ENCODE measurements at regions not wholly inside any gene's neighbourhood (a gene's known extent, or its start where the extent isn't known, plus 50 kb on each side); places are given as distances from the start of the nearest gene placed in this dataset.

GRCh38 chr5:8028243-8028642 lies 159.3 kb downstream of the MTRR start:
- TF ChIP-seq GATA4 (IDR thresholded peaks at IDR 0.05; ENCODE audit: borderline replicate concordance, low read depth): no peak
- no peak for TF ChIP-seq ZNF543 (CRISPR knock-in tag; IDR thresholded peaks at IDR 0.05)
- TF ChIP-seq FLYWCH1 (CRISPR knock-in tag; IDR thresholded peaks at IDR 0.05): no peak
- TF ChIP-seq LBX2 (CRISPR knock-in tag; IDR thresholded peaks at IDR 0.05; ENCODE audit: borderline replicate concordance): no peak
- TF ChIP-seq KLF6 (CRISPR knock-in tag; IDR thresholded peaks at IDR 0.05): no peak
- TF ChIP-seq ZNF260 (CRISPR knock-in tag; IDR thresholded peaks at IDR 0.05; ENCODE audit: borderline replicate concordance, low read depth): no peak
- TF ChIP-seq ZNF724P (CRISPR knock-in tag; IDR thresholded peaks at IDR 0.05; ENCODE audit: borderline replicate concordance): no peak
- no peak for TF ChIP-seq ZMYM4 (CRISPR knock-in tag; IDR thresholded peaks at IDR 0.05)
- TF ChIP-seq ZNF878 (CRISPR knock-in tag; IDR thresholded peaks at IDR 0.05): no peak
- no peak for TF ChIP-seq SMC3 (IDR thresholded peaks at IDR 0.05; ENCODE audit: low read length)
- TF ChIP-seq CCDC6 (CRISPR knock-in tag; IDR thresholded peaks at IDR 0.05): no peak
- no peak for TF ChIP-seq PBX2 (CRISPR knock-in tag; IDR thresholded peaks at IDR 0.05)
- TF ChIP-seq, protein P1, sequence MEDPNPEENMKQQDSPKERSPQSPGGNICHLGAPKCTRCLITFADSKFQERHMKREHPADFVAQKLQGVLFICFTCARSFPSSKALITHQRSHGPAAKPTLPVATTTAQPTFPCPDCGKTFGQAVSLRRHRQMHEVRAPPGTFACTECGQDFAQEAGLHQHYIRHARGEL (CRISPR knock-in tag; IDR thresholded peaks at IDR 0.05): no peak
- no peak for TF ChIP-seq ZNF710 (CRISPR knock-in tag; IDR thresholded peaks at IDR 0.05; ENCODE audit: borderline replicate concordance)
- TF ChIP-seq ZNF432 (CRISPR knock-in tag; IDR thresholded peaks at IDR 0.05; ENCODE audit: borderline replicate concordance): no peak
- TF ChIP-seq, protein P2, sequence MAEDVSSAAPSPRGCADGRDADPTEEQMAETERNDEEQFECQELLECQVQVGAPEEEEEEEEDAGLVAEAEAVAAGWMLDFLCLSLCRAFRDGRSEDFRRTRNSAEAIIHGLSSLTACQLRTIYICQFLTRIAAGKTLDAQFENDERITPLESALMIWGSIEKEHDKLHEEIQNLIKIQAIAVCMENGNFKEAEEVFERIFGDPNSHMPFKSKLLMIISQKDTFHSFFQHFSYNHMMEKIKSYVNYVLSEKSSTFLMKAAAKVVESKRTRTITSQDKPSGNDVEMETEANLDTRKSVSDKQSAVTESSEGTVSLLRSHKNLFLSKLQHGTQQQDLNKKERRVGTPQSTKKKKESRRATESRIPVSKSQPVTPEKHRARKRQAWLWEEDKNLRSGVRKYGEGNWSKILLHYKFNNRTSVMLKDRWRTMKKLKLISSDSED (CRISPR knock-in tag; IDR thresholded peaks at IDR 0.05): no peak
- Histone ChIP-seq H2AFZ (ENCODE audit: low read length) (no peak overlapping the region), H3K27me3 (ENCODE audit: control insufficient read depth in 1 of 2, insufficient read depth in 2 of 2, low read length in 2 of 2) (no peaks in the 10 kb centered on the region), H3K4me2 (ENCODE audit: low read depth, low read length) (no peak overlapping the region), H3K27ac (ENCODE audit: extremely low read length, insufficient read depth, low read length) (no peak overlapping the region), H3K9ac (ENCODE audit: insufficient read depth, low read depth, low read length) (no peak overlapping the region), H3K4me1 (ENCODE audit: insufficient read depth, low read length) (no peaks in the 10 kb centered on the region), H3K9me3 (ENCODE audit: low read length) (no peaks in the 10 kb centered on the region), H3K4me3 (replicated peaks in 1 of 3; ENCODE audit: insufficient read depth in 1 of 3, low read depth in 2 of 3, low read length in 3 of 3) (no peak overlapping the region), H3K36me3 (replicated peaks in 1 of 2; ENCODE audit: control insufficient read depth in 1 of 2, insufficient read depth in 2 of 2, low read length in 2 of 2) (no peaks in the 10 kb centered on the region), H4K20me1 (ENCODE audit: insufficient read depth, low read length) (no peaks in the 10 kb centered on the region), H3K79me2 (ENCODE audit: insufficient read depth, low read length) (no peaks in the 10 kb centered on the region)
- CTCF ChIA-PET (ENCODE audit: low intra/inter-chr PET ratio, low total read pairs): no interaction called here
- FAIRE-seq: no peak
- in situ Hi-C loops (cut with HindIII; ENCODE audit: extremely low pct_ligation_motif_present, low pct_unique_long_range_greater_than_20kb) (no loop called here), intact Hi-C loops (cut with micrococcal nuclease; ENCODE audit: unreplicated experiment) (no loop called here)
- DNase-seq (ENCODE audit: low spot score): no peak
- BruUV-seq (replicated peaks): no TSS peak
- ATAC-seq: no peak
- 0% methylated on average over 2 of the region's 2 CpGs for WGBS (ENCODE audit: low lambda C conversion rate)
- POLR2A ChIA-PET: no interaction called here
